ENCODE measurements at regions not wholly inside any gene's neighbourhood (a gene's known extent, or its start where the extent isn't known, plus 50 kb on each side); places are given as distances from the start of the nearest gene placed in this dataset.

GRCh38 chr13:61765181-61765742, 349.6 kb upstream of the PCDH20 start:
- TF ChIP-seq, protein P1, sequence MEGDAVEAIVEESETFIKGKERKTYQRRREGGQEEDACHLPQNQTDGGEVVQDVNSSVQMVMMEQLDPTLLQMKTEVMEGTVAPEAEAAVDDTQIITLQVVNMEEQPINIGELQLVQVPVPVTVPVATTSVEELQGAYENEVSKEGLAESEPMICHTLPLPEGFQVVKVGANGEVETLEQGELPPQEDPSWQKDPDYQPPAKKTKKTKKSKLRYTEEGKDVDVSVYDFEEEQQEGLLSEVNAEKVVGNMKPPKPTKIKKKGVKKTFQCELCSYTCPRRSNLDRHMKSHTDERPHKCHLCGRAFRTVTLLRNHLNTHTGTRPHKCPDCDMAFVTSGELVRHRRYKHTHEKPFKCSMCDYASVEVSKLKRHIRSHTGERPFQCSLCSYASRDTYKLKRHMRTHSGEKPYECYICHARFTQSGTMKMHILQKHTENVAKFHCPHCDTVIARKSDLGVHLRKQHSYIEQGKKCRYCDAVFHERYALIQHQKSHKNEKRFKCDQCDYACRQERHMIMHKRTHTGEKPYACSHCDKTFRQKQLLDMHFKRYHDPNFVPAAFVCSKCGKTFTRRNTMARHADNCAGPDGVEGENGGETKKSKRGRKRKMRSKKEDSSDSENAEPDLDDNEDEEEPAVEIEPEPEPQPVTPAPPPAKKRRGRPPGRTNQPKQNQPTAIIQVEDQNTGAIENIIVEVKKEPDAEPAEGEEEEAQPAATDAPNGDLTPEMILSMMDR (conservative IDR thresholded peaks at IDR 0.05; ENCODE audit: low read length): no peak
- no peak for TF ChIP-seq EZH2phosphoT487 (IDR thresholded peaks at IDR 0.05; ENCODE audit: borderline replicate concordance)

Data from Loucy (cell line).